DND-41 (cell line): ENCODE measurements at regions not wholly inside any gene's neighbourhood (a gene's known extent, or its start where the extent isn't known, plus 50 kb on each side); places are given as distances from the start of the nearest gene placed in this dataset.

Experiments used
- ATAC-seq: fragments of 200-7000 bp; cut with Tn5 transposase; 3 replicates; pipeline ENCODE4 v1.9.1; 2021; ENCODE audit warnings: low read depth; ENCODE audit not compliant: insufficient read depth
- DNase-seq: peaks from one replicate; pipeline ENCODE4 v3.0.0-alpha.2; 2020
- H2AFZ ChIP-seq: 2 replicates; pipeline ENCODE4 v1.6.0; 2012; ENCODE audit warnings: low read depth, low read length
- H3K27ac ChIP-seq: 2 replicates; pipeline ENCODE4 v1.5.1; 2012; ENCODE audit warnings: low read length, inconsistent platforms
- H3K27me3 ChIP-seq: fragments of 200-600 bp; sonication (generic); 2 replicates; pipeline ENCODE4 v1.6.0; 2012; ENCODE audit warnings: low read length, mild to moderate bottlenecking, inconsistent platforms; ENCODE audit not compliant: insufficient read depth, poor library complexity
- H3K36me3 ChIP-seq: 2 replicates; pipeline ENCODE4 v1.5.1; 2012; ENCODE audit warnings: low read length, inconsistent platforms; ENCODE audit not compliant: insufficient read depth
- H3K4me1 ChIP-seq: 2 replicates; pipeline ENCODE4 v1.5.1; 2012; ENCODE audit warnings: mild to moderate bottlenecking, low read length; ENCODE audit not compliant: insufficient read depth
- H3K4me2 ChIP-seq: 2 replicates; pipeline ENCODE4 v1.6.0; 2012; ENCODE audit warnings: mild to moderate bottlenecking, moderate library complexity, low read length, inconsistent platforms; ENCODE audit not compliant: insufficient read depth
- H3K4me3 ChIP-seq, 2 experiments: fragments of 200-600 bp in 1 of 2; shearing (Covaris generic) in 1 of 2; 2 replicates each; pipeline ENCODE4 v1.5.1; 2012 to 2016; ENCODE audit warnings: inconsistent platforms in 2 of 2, low read length in 2 of 2, mild to moderate bottlenecking in 2 of 2, low read depth in 1 of 2, moderate library complexity in 1 of 2
- H3K79me2 ChIP-seq: 2 replicates; pipeline ENCODE4 v1.6.0; 2012; ENCODE audit warnings: low read length, inconsistent platforms; ENCODE audit not compliant: insufficient read depth
- H3K9ac ChIP-seq: 2 replicates; pipeline ENCODE4 v1.6.0; 2012; ENCODE audit warnings: low read depth, mild to moderate bottlenecking, inconsistent platforms, low read length, moderate library complexity
- H3K9me3 ChIP-seq: 2 replicates; pipeline ENCODE4 v1.5.1; 2012; ENCODE audit warnings: low read length, moderate library complexity, mild to moderate bottlenecking, inconsistent platforms; ENCODE audit not compliant: insufficient read depth, severe bottlenecking
- H4K20me1 ChIP-seq: 2 replicates; pipeline ENCODE4 v1.6.0; 2012; ENCODE audit warnings: low read length; ENCODE audit not compliant: insufficient read depth
- EZH2 ChIP-seq: IDR thresholded peaks from 3 replicates; pipeline ENCODE4 v1.6.1; 2012; ENCODE audit warnings: borderline replicate concordance, low read depth, mild to moderate bottlenecking, moderate library complexity, low read length, inconsistent platforms; ENCODE audit not compliant: severe bottlenecking
- TF ChIP-seq, protein P1 (sequence below): IDR thresholded peaks from 2 replicates; pipeline ENCODE4 v1.5.1; 2012; ENCODE audit warnings: borderline replicate concordance, low read length, moderate library complexity, mild to moderate bottlenecking; ENCODE audit not compliant: poor library complexity, severe bottlenecking; ENCODE audit errors: extremely low read depth

DNA sequence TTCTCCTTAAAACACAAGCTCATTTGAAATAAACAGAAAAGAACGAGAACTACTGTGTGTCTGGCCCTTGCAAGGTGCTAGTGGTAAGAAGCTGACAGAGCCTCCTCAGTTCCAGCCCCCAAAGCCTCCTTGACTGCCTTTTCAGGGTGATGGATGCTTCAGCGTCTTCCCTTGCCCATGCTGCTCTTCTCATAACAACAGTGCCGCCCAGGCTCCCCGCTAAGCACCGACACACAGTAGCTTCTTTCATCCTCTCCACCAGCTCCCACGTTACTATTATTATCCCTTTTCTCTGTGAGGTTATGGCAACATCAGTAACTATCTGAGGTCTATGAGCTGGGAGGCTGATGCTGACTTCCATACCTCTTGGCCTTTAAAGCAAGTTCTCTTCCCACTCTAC is 418.6 kb downstream of the TSN start:
- Histone ChIP-seq H3K9ac (no peak overlapping the region), H3K4me2 (no peak overlapping the region), H2AFZ (no peak overlapping the region), H3K79me2 (no peaks in the 10 kb centered on the region), H3K4me3 (no peak overlapping the region), H3K36me3 (no peaks in the 10 kb centered on the region), H4K20me1 (no peaks in the 10 kb centered on the region), H3K9me3 (no peaks in the 10 kb centered on the region), H3K4me1 (no peaks in the 10 kb centered on the region), H3K27me3 (no peaks in the 10 kb centered on the region), H3K27ac (no peak overlapping the region)
- DNase-seq (no peak), ATAC-seq (no peak)
- no peak for TF ChIP-seq EZH2
- TF ChIP-seq, protein P1, sequence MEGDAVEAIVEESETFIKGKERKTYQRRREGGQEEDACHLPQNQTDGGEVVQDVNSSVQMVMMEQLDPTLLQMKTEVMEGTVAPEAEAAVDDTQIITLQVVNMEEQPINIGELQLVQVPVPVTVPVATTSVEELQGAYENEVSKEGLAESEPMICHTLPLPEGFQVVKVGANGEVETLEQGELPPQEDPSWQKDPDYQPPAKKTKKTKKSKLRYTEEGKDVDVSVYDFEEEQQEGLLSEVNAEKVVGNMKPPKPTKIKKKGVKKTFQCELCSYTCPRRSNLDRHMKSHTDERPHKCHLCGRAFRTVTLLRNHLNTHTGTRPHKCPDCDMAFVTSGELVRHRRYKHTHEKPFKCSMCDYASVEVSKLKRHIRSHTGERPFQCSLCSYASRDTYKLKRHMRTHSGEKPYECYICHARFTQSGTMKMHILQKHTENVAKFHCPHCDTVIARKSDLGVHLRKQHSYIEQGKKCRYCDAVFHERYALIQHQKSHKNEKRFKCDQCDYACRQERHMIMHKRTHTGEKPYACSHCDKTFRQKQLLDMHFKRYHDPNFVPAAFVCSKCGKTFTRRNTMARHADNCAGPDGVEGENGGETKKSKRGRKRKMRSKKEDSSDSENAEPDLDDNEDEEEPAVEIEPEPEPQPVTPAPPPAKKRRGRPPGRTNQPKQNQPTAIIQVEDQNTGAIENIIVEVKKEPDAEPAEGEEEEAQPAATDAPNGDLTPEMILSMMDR: no peak

GRCh38 chr2:122179492-122180165 is 424.2 kb downstream of the TSN start:
- ATAC-seq: no peak
- H3K36me3 ChIP-seq: no peaks in the 10 kb centered on the region
- no peak overlapping the region for H2AFZ ChIP-seq

DNA sequence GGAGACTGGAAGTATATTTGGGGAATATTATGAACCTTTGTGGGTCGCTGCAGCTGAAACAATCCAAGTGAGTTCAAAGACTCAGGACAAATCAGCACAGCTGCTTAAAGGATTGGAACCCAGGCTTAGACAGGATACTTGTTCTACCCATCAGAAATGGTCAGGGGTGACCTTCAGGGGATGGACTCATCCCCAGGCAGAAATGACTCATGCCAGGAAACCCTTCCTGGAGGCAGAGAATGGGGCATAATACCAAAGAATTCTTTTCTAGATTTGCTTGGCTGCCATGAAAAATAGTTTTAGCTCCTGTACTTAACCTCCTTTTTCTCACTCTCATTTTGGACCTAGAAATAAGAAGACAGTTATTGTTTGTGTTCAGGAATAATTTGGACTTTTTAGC is 425.5 kb downstream of the TSN start:
- H3K79me2 ChIP-seq: no peaks in the 10 kb centered on the region
- no peaks in the 10 kb centered on the region for H3K36me3 ChIP-seq
- no peaks in the 10 kb centered on the region for H3K4me1 ChIP-seq
- H3K9me3 ChIP-seq: no peaks in the 10 kb centered on the region
- H2AFZ ChIP-seq: no peak overlapping the region
- no peak for TF ChIP-seq EZH2
- no peaks in the 10 kb centered on the region for H4K20me1 ChIP-seq
- no peak overlapping the region for H3K27ac ChIP-seq
- no peak overlapping the region for H3K4me3 ChIP-seq
- no peaks in the 10 kb centered on the region for H3K27me3 ChIP-seq
- H3K4me2 ChIP-seq: no peak overlapping the region
- DNase-seq (no peak), ATAC-seq (no peak)
- H3K9ac ChIP-seq: no peak overlapping the region

More at GRCh38 chr2:122179492-122180165, 424.2 kb downstream of the TSN start:
- Histone ChIP-seq H3K4me3 (no peak overlapping the region), H4K20me1 (no peaks in the 10 kb centered on the region), H3K4me2 (no peak overlapping the region), H3K9me3 (no peaks in the 10 kb centered on the region), H3K27ac (no peak overlapping the region), H3K9ac (no peak overlapping the region), H3K4me1 (no peaks in the 10 kb centered on the region), H3K27me3 (no peaks in the 10 kb centered on the region), H3K79me2 (no peaks in the 10 kb centered on the region)
- DNase-seq: no peak
- TF ChIP-seq, protein P1: no peak
- TF ChIP-seq EZH2: no peak

GRCh38 chr2:122182616-122183355 is 427.3 kb downstream of the TSN start:
- H3K4me3 ChIP-seq: no peak overlapping the region

More at GRCh38 chr2:122182616-122183355, 427.3 kb downstream of the TSN start:
- TF ChIP-seq, protein P1: no peak
- no peak for TF ChIP-seq EZH2
- H4K20me1 ChIP-seq: no peaks in the 10 kb centered on the region
- DNase-seq (no peak), ATAC-seq (no peak)
- H2AFZ ChIP-seq: no peak overlapping the region
- no peak overlapping the region for H3K27ac ChIP-seq
- no peaks in the 10 kb centered on the region for H3K27me3 ChIP-seq
- H3K4me1 ChIP-seq: no peaks in the 10 kb centered on the region
- no peaks in the 10 kb centered on the region for H3K36me3 ChIP-seq
- no peaks in the 10 kb centered on the region for H3K9me3 ChIP-seq
- H3K9ac ChIP-seq: no peak overlapping the region
- H3K4me2 ChIP-seq: no peak overlapping the region
- no peaks in the 10 kb centered on the region for H3K79me2 ChIP-seq
